Vagina (tissue), 2 donors: ENCODE measurements at regions not wholly inside any gene's neighbourhood (a gene's known extent, or its start where the extent isn't known, plus 50 kb on each side); places are given as distances from the start of the nearest gene placed in this dataset.

ENCODE experiments used
- CTCF ChIP-seq, 3 experiments: fragments of 450-650 bp in 2 of 3; fragments of 200-600 bp in 1 of 3; sonication (generic) in 1 of 3; IDR thresholded peaks; one replicate each; pipeline ENCODE4 v1.5.1; 2017 to 2019; ENCODE audit warnings: antibody characterized with exemption in 3 of 3, mild to moderate bottlenecking in 2 of 3, moderate library complexity in 2 of 3
- POLR2A ChIP-seq, 2 donors: fragments of 450-650 bp; IDR thresholded peaks; one replicate each; pipeline ENCODE4 v1.6.1; 2017; ENCODE audit warnings: antibody characterized with exemption in 2 of 2, mild to moderate bottlenecking in 2 of 2, moderate library complexity in 2 of 2

GRCh38 chr5:2499917-2500316 lies 251.6 kb downstream of the IRX2 start:
- TF ChIP-seq POLR2A (IDR thresholded peaks at IDR 0.05) (no peak), CTCF (IDR thresholded peaks at IDR 0.05) (no peak)
